GM23338 (cell line): ENCODE measurements at regions not wholly inside any gene's neighbourhood (a gene's known extent, or its start where the extent isn't known, plus 50 kb on each side); places are given as distances from the start of the nearest gene placed in this dataset.

Experiments
- TF ChIP-seq, protein P1 (sequence below), 2 experiments: fragments of 200-600 bp in 1 of 2; sonication (generic) in 1 of 2; conservative IDR thresholded peaks; 2 replicates each; pipeline versions ENCODE4 v1.5.1 to v1.6.1; 2016 to 2017; ENCODE audit warnings: antibody characterized with exemption in 2 of 2, low read depth in 2 of 2, mild to moderate bottlenecking in 2 of 2, moderate library complexity in 1 of 2
- TF ChIP-seq, protein P2 (sequence below): IDR thresholded peaks from one replicate; pipeline ENCODE4 v1.6.1; 2018; ENCODE audit warnings: antibody characterized with exemption; ENCODE audit not compliant: unreplicated experiment

DNA sequence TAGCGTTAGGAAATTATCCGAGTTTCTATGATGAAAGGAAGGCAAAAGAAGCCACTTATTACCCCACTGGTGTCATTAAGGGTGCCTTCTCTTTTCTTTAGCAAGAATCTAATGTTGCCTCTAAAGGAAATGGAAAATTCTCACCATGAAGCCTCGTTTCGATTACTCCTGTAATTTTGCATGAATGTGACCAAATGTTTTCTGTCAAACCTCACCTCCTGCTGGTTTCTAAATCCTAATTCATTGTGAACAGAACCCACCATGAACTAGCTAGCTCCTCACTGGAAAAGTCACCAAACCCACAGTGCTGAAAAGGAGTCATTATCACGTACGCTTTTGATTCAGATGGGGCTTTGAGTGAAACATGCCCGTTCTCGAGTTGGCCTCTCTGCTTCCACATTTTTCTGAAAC is 119.9 kb downstream of the COPS8 start:
- TF ChIP-seq, protein P1, sequence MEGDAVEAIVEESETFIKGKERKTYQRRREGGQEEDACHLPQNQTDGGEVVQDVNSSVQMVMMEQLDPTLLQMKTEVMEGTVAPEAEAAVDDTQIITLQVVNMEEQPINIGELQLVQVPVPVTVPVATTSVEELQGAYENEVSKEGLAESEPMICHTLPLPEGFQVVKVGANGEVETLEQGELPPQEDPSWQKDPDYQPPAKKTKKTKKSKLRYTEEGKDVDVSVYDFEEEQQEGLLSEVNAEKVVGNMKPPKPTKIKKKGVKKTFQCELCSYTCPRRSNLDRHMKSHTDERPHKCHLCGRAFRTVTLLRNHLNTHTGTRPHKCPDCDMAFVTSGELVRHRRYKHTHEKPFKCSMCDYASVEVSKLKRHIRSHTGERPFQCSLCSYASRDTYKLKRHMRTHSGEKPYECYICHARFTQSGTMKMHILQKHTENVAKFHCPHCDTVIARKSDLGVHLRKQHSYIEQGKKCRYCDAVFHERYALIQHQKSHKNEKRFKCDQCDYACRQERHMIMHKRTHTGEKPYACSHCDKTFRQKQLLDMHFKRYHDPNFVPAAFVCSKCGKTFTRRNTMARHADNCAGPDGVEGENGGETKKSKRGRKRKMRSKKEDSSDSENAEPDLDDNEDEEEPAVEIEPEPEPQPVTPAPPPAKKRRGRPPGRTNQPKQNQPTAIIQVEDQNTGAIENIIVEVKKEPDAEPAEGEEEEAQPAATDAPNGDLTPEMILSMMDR (conservative IDR thresholded peaks at IDR 0.05; ENCODE audit: low read depth in 2 of 2) = no peak
- TF ChIP-seq, protein P2, sequence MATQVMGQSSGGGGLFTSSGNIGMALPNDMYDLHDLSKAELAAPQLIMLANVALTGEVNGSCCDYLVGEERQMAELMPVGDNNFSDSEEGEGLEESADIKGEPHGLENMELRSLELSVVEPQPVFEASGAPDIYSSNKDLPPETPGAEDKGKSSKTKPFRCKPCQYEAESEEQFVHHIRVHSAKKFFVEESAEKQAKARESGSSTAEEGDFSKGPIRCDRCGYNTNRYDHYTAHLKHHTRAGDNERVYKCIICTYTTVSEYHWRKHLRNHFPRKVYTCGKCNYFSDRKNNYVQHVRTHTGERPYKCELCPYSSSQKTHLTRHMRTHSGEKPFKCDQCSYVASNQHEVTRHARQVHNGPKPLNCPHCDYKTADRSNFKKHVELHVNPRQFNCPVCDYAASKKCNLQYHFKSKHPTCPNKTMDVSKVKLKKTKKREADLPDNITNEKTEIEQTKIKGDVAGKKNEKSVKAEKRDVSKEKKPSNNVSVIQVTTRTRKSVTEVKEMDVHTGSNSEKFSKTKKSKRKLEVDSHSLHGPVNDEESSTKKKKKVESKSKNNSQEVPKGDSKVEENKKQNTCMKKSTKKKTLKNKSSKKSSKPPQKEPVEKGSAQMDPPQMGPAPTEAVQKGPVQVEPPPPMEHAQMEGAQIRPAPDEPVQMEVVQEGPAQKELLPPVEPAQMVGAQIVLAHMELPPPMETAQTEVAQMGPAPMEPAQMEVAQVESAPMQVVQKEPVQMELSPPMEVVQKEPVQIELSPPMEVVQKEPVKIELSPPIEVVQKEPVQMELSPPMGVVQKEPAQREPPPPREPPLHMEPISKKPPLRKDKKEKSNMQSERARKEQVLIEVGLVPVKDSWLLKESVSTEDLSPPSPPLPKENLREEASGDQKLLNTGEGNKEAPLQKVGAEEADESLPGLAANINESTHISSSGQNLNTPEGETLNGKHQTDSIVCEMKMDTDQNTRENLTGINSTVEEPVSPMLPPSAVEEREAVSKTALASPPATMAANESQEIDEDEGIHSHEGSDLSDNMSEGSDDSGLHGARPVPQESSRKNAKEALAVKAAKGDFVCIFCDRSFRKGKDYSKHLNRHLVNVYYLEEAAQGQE = no peak
